DOHH2 (cell line): ENCODE measurements at regions not wholly inside any gene's neighbourhood (a gene's known extent, or its start where the extent isn't known, plus 50 kb on each side); places are given as distances from the start of the nearest gene placed in this dataset.

ENCODE experiments used
- H3F3A ChIP-seq: fragments of 200-600 bp; sonication (generic), shearing (Covaris generic); 2 replicates; pipeline ENCODE4 v1.6.0; 2016; ENCODE audit warnings: antibody characterized with exemption, mild to moderate bottlenecking; ENCODE audit not compliant: control insufficient read depth, insufficient read depth
- H3K27ac ChIP-seq: fragments of 200-600 bp; sonication (generic); 2 replicates; pipeline ENCODE4 v1.5.1; 2014; ENCODE audit warnings: low read depth, mild to moderate bottlenecking, low read length, moderate library complexity
- H3K27me3 ChIP-seq: fragments of 200-600 bp; sonication (generic); 2 replicates; pipeline ENCODE4 v1.6.1; 2014; ENCODE audit warnings: mild to moderate bottlenecking, low read length, mixed read lengths; ENCODE audit not compliant: control insufficient read depth
- H3K36me3 ChIP-seq: fragments of 200-600 bp; sonication (generic); 2 replicates; pipeline ENCODE4 v1.6.1; 2014; ENCODE audit warnings: mild to moderate bottlenecking, low read length, moderate library complexity, mixed read lengths; ENCODE audit not compliant: control insufficient read depth
- H3K4me1 ChIP-seq: fragments of 200-600 bp; sonication (generic); 2 replicates; pipeline ENCODE4 v1.6.1; 2014; ENCODE audit warnings: mild to moderate bottlenecking, low read length, mixed read lengths; ENCODE audit not compliant: control insufficient read depth
- H3K4me2 ChIP-seq: fragments of 200-600 bp; sonication (generic); 2 replicates; pipeline ENCODE4 v1.6.0; 2014; ENCODE audit warnings: mild to moderate bottlenecking, low read length, moderate library complexity
- H3K4me3 ChIP-seq: fragments of 200-600 bp; sonication (generic); 2 replicates; pipeline ENCODE4 v1.5.1; 2014; ENCODE audit warnings: mild to moderate bottlenecking, low read length, mixed read lengths
- H3K79me2 ChIP-seq: fragments of 200-600 bp; sonication (generic); 2 replicates; pipeline ENCODE4 v1.6.1; 2014; ENCODE audit warnings: mild to moderate bottlenecking, low read length, mixed read lengths; ENCODE audit not compliant: control insufficient read depth
- H3K9me2 ChIP-seq: fragments of 200-600 bp; sonication (generic); replicated peaks from 2 replicates; pipeline ENCODE4 v1.6.1; 2014; ENCODE audit warnings: mild to moderate bottlenecking, low read length, mixed read lengths; ENCODE audit not compliant: control insufficient read depth
- H3K9me3 ChIP-seq: fragments of 200-600 bp; sonication (generic); 2 replicates; pipeline ENCODE4 v1.6.1; 2014; ENCODE audit warnings: antibody characterized with exemption, low read length, mixed read lengths; ENCODE audit not compliant: control insufficient read depth, insufficient read depth
- H4K20me1 ChIP-seq: fragments of 200-600 bp; sonication (generic); 2 replicates; pipeline ENCODE4 v1.6.0; 2014; ENCODE audit warnings: low read depth, mild to moderate bottlenecking, antibody characterized with exemption, low read length, moderate library complexity; ENCODE audit not compliant: control insufficient read depth, insufficient read depth
- CTCF ChIP-seq: fragments of 200-600 bp; sonication (generic); IDR thresholded peaks from one replicate; pipeline ENCODE4 v1.5.1; 2014; ENCODE audit warnings: antibody characterized with exemption, mild to moderate bottlenecking, low read depth, low read length; ENCODE audit not compliant: poor library complexity, severe bottlenecking
- EZH2phosphoT487 ChIP-seq: fragments of 200-600 bp; sonication (generic); IDR thresholded peaks from 2 replicates; pipeline ENCODE4 v1.6.1; 2017; ENCODE audit warnings: borderline replicate concordance, mild to moderate bottlenecking, antibody characterized with exemption, low read length, moderate library complexity, mixed read lengths

- no peaks in the 10 kb centered on the region for H4K20me1 ChIP-seq
- no peaks in the 10 kb centered on the region for H3K27me3 ChIP-seq
- H3K9me3 ChIP-seq, result no peaks in the 10 kb centered on the region
- no peak overlapping the region for H3K27ac ChIP-seq
- no peaks in the 10 kb centered on the region for H3K9me2 ChIP-seq
- no peak overlapping the region for H3K4me2 ChIP-seq
- no peaks in the 10 kb centered on the region for H3K4me1 ChIP-seq
- H3K36me3 ChIP-seq, result no peaks in the 10 kb centered on the region
- no peak overlapping the region for H3K4me3 ChIP-seq
- no peaks in the 10 kb centered on the region for H3K79me2 ChIP-seq
- H3F3A ChIP-seq, result no peaks in the 10 kb centered on the region
- TF ChIP-seq EZH2phosphoT487, result no peak
- TF ChIP-seq CTCF, result no peak
Observed at GRCh38 chr1:95437781-95438180, 203.8 kb downstream of the RWDD3 start.

DNA sequence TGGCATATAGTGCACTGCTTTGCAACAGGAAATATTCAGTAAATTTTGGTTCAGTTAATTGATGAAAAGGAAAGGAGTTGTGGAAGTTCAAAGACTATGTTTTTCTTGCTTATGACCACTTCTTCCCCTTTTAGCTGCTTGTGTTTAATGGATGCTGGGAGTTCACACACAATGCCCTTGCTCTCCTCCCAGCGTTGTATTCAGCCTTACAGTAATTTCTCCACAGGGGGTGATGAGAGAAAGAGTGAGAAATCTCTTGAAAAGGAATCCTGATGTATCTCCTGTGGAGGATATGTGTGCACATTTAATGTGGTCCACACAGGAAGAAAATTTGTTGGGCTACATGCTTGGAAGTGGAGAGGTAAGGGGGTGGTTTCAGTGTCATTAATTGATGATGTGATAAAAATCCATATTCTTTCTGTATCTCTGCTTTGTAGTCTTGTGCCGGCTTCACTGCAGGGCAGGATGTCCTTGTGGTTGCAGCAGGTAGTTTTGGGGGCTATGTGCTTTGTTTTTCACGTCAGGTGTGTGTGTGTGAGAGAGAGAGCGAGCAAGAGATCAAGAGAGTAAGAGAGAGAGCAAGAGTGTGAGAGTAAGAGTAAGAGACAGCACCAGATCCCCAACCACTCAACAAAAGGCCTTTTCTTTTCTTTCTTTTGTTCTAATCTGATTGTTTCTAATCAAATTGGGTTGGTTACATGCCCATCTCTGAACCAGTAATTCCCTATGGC lies 204.4 kb downstream of the RWDD3 start:
- no peaks in the 10 kb centered on the region for H3K79me2 ChIP-seq
- TF ChIP-seq CTCF (no peak), EZH2phosphoT487 (no peak)
- H3K27ac ChIP-seq, result no peak overlapping the region
- no peaks in the 10 kb centered on the region for H3F3A ChIP-seq
- H3K4me1 ChIP-seq, result no peaks in the 10 kb centered on the region
- H3K9me2 ChIP-seq, result no peaks in the 10 kb centered on the region
- H3K4me3 ChIP-seq, result no peak overlapping the region
- no peaks in the 10 kb centered on the region for H4K20me1 ChIP-seq
- H3K4me2 ChIP-seq, result no peak overlapping the region
- no peaks in the 10 kb centered on the region for H3K27me3 ChIP-seq
- H3K36me3 ChIP-seq, result no peaks in the 10 kb centered on the region
- H3K9me3 ChIP-seq, result no peaks in the 10 kb centered on the region

DNA sequence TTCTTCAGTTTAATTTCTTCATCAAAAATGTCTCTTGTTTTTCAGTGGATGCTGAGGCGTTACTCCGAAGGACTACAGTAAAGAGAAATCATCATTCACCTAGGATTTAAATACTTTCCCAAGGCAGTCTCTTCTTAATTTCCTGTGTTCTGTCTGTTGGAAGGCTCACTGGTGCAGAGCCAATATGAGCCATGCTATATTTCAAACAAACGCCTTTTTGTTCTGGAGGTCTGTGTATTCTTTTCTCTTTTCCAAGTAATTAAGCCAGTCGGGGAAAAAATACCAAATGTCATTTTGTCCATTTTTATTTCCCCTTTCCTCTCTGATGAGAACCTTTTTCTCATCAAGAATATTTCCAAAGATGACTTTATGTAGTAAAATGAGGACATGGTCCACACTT lies 206.5 kb downstream of the RWDD3 start:
- no peaks in the 10 kb centered on the region for H3K27me3 ChIP-seq
- H3K4me3 ChIP-seq, result no peak overlapping the region
- no peak overlapping the region for H3K27ac ChIP-seq
- no peaks in the 10 kb centered on the region for H3K4me1 ChIP-seq
- H3K4me2 ChIP-seq, result no peak overlapping the region
- H3K9me3 ChIP-seq, result no peaks in the 10 kb centered on the region
- no peaks in the 10 kb centered on the region for H3K9me2 ChIP-seq
- H3K36me3 ChIP-seq, result no peaks in the 10 kb centered on the region
- TF ChIP-seq CTCF, result no peak
- no peak for TF ChIP-seq EZH2phosphoT487
- H3K79me2 ChIP-seq, result no peaks in the 10 kb centered on the region
- H4K20me1 ChIP-seq, result no peaks in the 10 kb centered on the region
- no peaks in the 10 kb centered on the region for H3F3A ChIP-seq
